Gastrocnemius medialis (tissue), 4 donors: ENCODE measurements at regions not wholly inside any gene's neighbourhood (a gene's known extent, or its start where the extent isn't known, plus 50 kb on each side); places are given as distances from the start of the nearest gene placed in this dataset.

Experiments
- POLR2A ChIP-seq, 2 donors: fragments of 450-650 bp; IDR thresholded peaks; one replicate each; pipeline ENCODE4 v1.6.1; 2017; ENCODE audit warnings: antibody characterized with exemption in 2 of 2, mild to moderate bottlenecking in 2 of 2, moderate library complexity in 2 of 2
- TF ChIP-seq, protein P1 (sequence below), 5 experiments: fragments of 450-650 bp in 3 of 5; fragments of 200-600 bp in 2 of 5; sonication (generic) in 2 of 5; IDR thresholded peaks in 4 of 5; conservative IDR thresholded peaks in 1 of 5; 1 replicate in 4 of 5; 2 replicates in 1 of 5; pipeline ENCODE4 v1.5.1; 2016 to 2019; ENCODE audit warnings: antibody characterized with exemption in 5 of 5, mild to moderate bottlenecking in 3 of 5, moderate library complexity in 3 of 5

DNA sequence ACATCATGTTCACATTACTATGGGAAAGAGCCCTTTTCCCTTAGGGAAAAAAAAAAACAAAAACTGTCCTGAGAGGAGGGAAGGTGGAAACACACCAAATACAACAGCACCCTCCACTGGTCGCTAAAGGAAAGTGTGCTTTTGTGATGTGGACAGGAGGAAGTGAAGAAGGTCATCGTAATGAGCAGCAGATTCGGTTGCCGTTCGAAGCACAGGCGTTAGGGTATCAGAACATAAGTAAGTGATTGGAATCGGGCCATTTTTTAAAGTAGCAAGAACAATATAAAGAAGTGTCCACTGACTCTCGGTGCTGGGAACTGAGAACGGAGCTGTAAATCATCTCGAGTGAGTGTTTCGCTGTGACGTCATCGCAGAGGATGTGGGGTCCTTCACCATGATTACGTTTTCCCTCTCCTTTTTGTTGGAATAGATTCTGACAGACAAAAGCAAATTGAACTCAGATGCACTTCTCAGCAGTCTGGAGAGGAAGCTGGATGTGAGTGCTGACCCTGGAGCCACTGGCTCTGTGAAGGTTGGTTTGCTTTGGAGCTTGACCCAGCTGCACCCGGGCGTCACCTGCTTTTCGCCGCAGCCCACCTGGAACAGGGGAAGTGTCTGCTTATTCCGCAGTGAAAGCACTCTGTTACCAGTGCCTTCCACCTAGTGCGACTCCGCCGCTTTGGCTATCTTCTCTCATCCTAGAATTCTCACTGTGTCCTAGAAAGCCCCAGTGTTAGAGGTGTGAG is 203.6 kb upstream of the GMDS start:
- TF ChIP-seq POLR2A (IDR thresholded peaks at IDR 0.05), result no peak
- TF ChIP-seq, protein P1, sequence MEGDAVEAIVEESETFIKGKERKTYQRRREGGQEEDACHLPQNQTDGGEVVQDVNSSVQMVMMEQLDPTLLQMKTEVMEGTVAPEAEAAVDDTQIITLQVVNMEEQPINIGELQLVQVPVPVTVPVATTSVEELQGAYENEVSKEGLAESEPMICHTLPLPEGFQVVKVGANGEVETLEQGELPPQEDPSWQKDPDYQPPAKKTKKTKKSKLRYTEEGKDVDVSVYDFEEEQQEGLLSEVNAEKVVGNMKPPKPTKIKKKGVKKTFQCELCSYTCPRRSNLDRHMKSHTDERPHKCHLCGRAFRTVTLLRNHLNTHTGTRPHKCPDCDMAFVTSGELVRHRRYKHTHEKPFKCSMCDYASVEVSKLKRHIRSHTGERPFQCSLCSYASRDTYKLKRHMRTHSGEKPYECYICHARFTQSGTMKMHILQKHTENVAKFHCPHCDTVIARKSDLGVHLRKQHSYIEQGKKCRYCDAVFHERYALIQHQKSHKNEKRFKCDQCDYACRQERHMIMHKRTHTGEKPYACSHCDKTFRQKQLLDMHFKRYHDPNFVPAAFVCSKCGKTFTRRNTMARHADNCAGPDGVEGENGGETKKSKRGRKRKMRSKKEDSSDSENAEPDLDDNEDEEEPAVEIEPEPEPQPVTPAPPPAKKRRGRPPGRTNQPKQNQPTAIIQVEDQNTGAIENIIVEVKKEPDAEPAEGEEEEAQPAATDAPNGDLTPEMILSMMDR (IDR thresholded peaks at IDR 0.05 in 4 of 5, conservative IDR thresholded peaks at IDR 0.05 in 1 of 5), result peak in 4 of 5 experiments; percentile 9 to 54 (median 36)
